ENCODE measurements at regions not wholly inside any gene's neighbourhood (a gene's known extent, or its start where the extent isn't known, plus 50 kb on each side); places are given as distances from the start of the nearest gene placed in this dataset.

DNA sequence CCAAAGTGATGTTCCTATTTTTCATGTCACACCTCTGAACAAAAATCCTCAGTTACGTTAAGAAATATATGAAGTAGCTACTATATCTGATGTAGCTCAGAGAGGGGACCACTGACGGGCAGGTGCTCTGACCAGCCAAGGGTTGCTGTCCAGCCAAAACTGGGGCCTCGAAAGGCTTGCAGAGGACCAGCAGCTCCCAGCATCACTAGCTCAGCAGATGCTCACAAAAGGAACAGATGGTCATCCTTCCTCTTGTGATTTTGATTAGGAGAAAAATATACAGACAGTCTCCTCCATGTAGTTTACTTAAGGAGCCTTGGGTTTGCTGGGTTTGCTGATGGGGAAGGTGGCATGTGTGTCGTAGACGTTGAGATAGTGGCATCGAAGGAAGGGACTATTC lies 374.6 kb upstream of the B3GAT1 start:
- TF ChIP-seq, protein P1, sequence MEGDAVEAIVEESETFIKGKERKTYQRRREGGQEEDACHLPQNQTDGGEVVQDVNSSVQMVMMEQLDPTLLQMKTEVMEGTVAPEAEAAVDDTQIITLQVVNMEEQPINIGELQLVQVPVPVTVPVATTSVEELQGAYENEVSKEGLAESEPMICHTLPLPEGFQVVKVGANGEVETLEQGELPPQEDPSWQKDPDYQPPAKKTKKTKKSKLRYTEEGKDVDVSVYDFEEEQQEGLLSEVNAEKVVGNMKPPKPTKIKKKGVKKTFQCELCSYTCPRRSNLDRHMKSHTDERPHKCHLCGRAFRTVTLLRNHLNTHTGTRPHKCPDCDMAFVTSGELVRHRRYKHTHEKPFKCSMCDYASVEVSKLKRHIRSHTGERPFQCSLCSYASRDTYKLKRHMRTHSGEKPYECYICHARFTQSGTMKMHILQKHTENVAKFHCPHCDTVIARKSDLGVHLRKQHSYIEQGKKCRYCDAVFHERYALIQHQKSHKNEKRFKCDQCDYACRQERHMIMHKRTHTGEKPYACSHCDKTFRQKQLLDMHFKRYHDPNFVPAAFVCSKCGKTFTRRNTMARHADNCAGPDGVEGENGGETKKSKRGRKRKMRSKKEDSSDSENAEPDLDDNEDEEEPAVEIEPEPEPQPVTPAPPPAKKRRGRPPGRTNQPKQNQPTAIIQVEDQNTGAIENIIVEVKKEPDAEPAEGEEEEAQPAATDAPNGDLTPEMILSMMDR (IDR thresholded peaks at IDR 0.05): no peak
- ATAC-seq (no peak), DNase-seq (no peak)
- intact Hi-C loops (cut with DNase I): no loop called here
- peaks cover 0 to 54% (median 5%) of the 10 kb centered on the region in 7 donors for H3K27me3 ChIP-seq
- no peaks in the 10 kb centered on the region for H3K9me3 ChIP-seq
- WGBS, 2 donors: 86 to 90% methylated on average over 6 of the region's 6 CpGs
- H3K4me1 ChIP-seq: no peaks in the 10 kb centered on the region
- H3K27ac ChIP-seq: no peak overlapping the region
- H3K36me3 ChIP-seq: no peaks in the 10 kb centered on the region
- no peak overlapping the region for H3K4me3 ChIP-seq

DNA sequence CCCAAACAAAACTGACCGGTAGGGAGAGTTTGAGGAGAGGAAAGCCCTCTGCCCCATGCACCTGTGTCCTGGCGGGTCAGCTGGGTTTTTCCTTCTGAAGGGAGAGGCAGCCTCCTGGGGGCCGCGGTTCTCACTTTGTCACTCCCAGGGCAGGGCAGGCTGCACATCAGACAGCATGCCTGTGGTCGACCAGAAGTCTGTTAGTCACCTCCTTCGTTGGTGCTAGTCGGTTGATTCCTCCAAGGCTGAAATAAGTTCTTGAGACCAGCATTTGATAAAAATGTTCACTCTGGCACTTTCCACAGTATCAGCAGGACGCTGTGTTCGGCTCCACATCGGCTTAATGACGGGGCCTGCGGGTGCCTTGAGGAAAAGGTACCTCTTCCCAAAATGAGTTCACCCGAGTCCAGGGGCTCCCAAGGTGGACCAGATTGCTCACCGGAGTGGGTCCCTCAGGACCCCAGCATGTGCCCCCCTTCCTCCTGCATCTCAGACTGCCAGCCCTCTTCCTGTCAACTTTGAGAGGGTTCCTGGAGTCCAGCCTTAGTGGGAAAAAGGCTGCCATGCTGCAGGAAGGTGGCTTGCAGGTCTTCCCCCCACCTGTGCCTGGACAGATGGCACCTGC lies 373.7 kb upstream of the B3GAT1 start:
- Histone ChIP-seq H3K27ac (no peak overlapping the region), H3K27me3 (peaks cover 0 to 52% (median 9%) of the 10 kb centered on the region in 7 donors), H3K4me3 (no peak overlapping the region), H3K4me1 (no peaks in the 10 kb centered on the region), H3K36me3 (no peaks in the 10 kb centered on the region), H3K9me3 (no peaks in the 10 kb centered on the region)
- ATAC-seq (no peak), DNase-seq (no peak)
- intact Hi-C loops (cut with DNase I): no loop called here
- TF ChIP-seq, protein P1 (IDR thresholded peaks at IDR 0.05): no peak
- WGBS, 2 donors: 87 to 92% methylated on average over 14 of the region's 14 CpGs

DNA sequence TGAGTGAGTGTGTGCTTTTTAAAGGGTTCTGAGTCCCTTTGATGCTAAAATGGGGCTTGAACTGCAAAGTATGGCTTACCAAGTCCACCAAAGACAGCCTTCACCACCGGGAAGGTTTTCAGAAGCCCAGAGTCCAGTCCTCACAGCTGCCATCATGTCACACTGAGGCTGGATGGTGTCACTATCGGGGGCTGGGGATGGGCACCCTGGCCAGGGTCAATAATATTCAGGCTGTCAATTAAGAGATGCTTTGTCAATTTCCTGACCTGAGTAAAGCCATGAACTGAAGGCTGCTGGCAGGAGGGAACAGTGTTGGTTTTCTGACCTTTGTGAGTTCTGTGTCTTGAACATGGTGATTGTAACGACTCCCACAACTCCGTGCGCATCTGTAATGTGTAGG lies 373.0 kb upstream of the B3GAT1 start:
- Histone ChIP-seq H3K9me3 (no peaks in the 10 kb centered on the region), H3K27ac (no peak overlapping the region), H3K4me3 (no peak overlapping the region), H3K36me3 (no peaks in the 10 kb centered on the region), H3K4me1 (peaks cover 0 to 2% (median 0%) of the 10 kb centered on the region in 9 donors), H3K27me3 (peaks cover 0 to 49% (median 9%) of the 10 kb centered on the region in 7 donors)
- no peak for DNase-seq
- TF ChIP-seq, protein P1 (IDR thresholded peaks at IDR 0.05): no peak
- intact Hi-C loops (cut with DNase I): no loop called here
- no peak for ATAC-seq
- 84 to 97% methylated on average over 5 of the region's 5 CpGs for WGBS, 2 donors

DNA sequence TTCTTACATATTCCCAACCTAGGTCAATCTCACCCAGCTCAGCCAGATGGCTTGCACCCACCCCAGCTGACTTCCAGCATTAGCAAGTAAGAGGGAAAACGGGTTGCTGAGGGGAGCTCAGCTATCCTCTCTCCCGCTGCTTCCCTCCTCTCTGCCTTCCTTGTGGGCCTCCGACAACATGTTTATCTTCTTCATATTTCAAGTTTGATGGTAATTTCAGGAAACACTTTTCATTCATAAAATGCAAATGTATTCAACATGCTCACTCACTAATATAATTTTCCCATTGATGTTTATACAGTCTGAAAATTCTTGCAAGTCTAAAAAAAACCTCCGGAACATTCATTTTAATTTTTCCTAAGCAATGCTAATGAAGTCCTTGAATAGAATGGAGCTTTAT lies 372.5 kb upstream of the B3GAT1 start:
- no peaks in the 10 kb centered on the region for H3K36me3 ChIP-seq
- intact Hi-C loops (cut with DNase I): loop anchor here in 1 of 10 donors (5.0 kb wide), 1 partner anchor 1432 kb away; no protein-coding TSS in a partner anchor
- 74 to 84% methylated on average over 4 of the region's 4 CpGs for WGBS, 2 donors
- H3K4me1 ChIP-seq: peaks cover 0 to 3% (median 0%) of the 10 kb centered on the region in 9 donors
- H3K27me3 ChIP-seq: peaks cover 0 to 49% (median 9%) of the 10 kb centered on the region in 7 donors
- no peak overlapping the region for H3K27ac ChIP-seq
- ATAC-seq: no peak
- TF ChIP-seq, protein P1 (IDR thresholded peaks at IDR 0.05): no peak
- no peak overlapping the region for H3K4me3 ChIP-seq
- H3K9me3 ChIP-seq: no peaks in the 10 kb centered on the region
- DNase-seq: no peak

Measured in heart right ventricle (tissue), 16 donors.